WI38 (cell line): ENCODE measurements at regions not wholly inside any gene's neighbourhood (a gene's known extent, or its start where the extent isn't known, plus 50 kb on each side); places are given as distances from the start of the nearest gene placed in this dataset.

Source experiments
- H3K4me3 ChIP-seq: 2 replicates; pipeline ENCODE4 v1.5.1; 2011; ENCODE audit warnings: low read depth, mild to moderate bottlenecking, control low read depth, low read length
- CTCF ChIP-seq: IDR thresholded peaks from 2 replicates; pipeline ENCODE4 v1.5.1; 2012; ENCODE audit warnings: low read depth, mild to moderate bottlenecking, control low read depth, low read length

GRCh38 chr7:19537942-19538401 is 170.9 kb downstream of the POLR1F start:
- no peak overlapping the region for H3K4me3 ChIP-seq
- no peak for TF ChIP-seq CTCF

- TF ChIP-seq CTCF = no peak
- no peak overlapping the region for H3K4me3 ChIP-seq
Observed at GRCh38 chr7:19533266-19533665, 175.6 kb downstream of the POLR1F start.

- no peak overlapping the region for H3K4me3 ChIP-seq
- no peak for TF ChIP-seq CTCF
Observed at GRCh38 chr7:19530852-19531251, 178.0 kb downstream of the POLR1F start.

- no peak overlapping the region for H3K4me3 ChIP-seq
- TF ChIP-seq CTCF = no peak
Observed at GRCh38 chr7:19530261-19530660, 178.6 kb downstream of the POLR1F start.

GRCh38 chr7:19526639-19527038 is 182.2 kb downstream of the POLR1F start:
- H3K4me3 ChIP-seq = no peak overlapping the region
- no peak for TF ChIP-seq CTCF

- no peak overlapping the region for H3K4me3 ChIP-seq
- no peak for TF ChIP-seq CTCF
Observed at GRCh38 chr7:19522486-19522885, 186.4 kb downstream of the POLR1F start.

- no peak for TF ChIP-seq CTCF
- no peak overlapping the region; the same call in 1 of the 2 replicates for H3K4me3 ChIP-seq
Observed at GRCh38 chr7:19520392-19520791, 188.4 kb downstream of the POLR1F start.
